GM18499 (cell line): ENCODE measurements at regions not wholly inside any gene's neighbourhood (a gene's known extent, or its start where the extent isn't known, plus 50 kb on each side); places are given as distances from the start of the nearest gene placed in this dataset.

Experiments used
- ATAC-seq: cut with Tn5 transposase; IDR thresholded peaks from one replicate; pipeline ENCODE4 v1.9.1; 2021; ENCODE audit warnings: moderate number of reproducible peaks; ENCODE audit not compliant: insufficient read depth, unreplicated experiment

- ATAC-seq: no peak
Observed at GRCh38 chr16:82567175-82567574, 59.6 kb upstream of the CDH13 start.

- no peak for ATAC-seq
Observed at GRCh38 chr16:82563401-82563800, 63.4 kb upstream of the CDH13 start.

DNA sequence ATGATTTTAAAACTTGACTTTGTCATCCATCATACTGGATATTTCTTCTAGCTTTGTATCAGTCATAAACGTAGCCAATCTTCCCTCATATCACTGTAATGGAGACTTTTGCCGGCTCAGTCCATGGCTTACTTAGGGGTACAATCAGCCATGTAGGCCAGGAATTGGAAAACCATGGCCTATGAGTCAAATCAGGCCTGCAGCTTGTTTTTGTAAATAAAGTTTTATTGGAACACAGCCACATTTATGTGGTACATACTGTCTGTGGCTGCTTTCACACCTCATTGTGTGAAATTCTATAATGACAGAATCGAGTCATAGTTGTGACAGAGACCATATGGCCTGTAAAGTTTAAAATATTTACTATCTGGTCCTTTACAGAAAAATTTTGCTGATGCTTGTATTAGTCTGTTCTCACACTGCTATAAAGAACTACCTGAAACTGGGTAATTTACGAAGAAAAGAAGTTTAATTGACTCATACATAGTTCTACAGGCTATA lies 64.5 kb upstream of the CDH13 start:
- no peak for ATAC-seq

DNA sequence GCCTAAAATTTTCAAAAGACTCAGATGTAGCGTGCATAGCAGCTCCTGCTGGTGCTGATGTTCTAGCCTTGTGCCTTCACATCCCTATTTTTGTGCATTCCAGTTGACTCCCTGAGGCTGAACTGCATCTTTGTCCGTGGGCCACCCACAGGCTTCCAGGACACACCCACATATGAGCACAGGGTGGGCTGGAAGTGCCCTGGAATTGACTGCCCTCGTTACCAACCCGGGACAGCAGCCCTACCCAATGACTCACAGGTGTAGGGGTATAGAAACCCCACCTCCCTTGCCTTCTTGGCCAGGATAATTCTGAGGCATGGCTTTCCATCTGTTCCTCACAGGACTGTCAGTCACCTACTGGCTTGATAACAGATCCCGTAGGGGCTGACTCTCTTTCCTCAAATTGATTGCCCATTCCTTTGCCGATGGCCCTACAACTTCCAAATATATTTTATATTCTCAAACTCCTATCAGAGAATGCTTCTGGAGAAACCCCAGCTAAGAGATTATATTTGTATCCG lies 65.9 kb upstream of the CDH13 start:
- ATAC-seq: no peak

DNA sequence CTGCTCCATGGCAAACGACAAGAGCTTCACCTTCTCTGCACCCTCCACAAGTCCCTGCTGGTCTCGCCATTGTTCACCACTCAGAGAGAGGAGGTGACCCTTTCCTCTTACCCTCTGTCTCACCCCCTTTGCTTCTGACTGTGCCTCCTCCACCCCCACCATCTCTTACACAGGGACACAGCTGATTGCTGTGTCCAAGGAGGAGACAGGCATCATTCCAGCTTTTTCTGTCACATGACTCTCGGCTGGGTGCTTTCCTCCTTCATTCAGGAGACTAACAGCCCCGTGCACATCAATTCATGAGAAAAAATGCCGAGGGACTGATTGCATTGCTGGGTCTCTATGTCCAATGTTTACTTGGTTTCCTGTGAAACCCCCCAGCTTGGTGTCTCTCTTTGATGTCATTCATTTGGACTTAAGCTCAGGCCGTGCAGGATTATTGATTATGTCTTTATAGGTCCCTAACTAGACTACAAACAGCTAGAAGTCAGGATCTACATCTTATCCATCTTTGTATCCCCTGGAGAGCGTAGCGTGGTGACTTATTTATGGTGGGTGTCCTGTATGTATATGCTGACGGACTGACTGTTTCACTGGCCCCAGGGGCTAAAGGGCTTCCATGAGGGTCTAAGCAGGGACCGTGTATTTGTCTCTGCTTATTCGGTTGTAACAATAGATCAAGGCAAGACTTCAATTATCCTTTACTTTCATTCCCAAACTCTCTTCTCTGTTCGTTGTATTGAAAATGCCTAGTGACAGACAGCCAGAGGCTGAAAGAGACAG lies 82.2 kb upstream of the CDH13 start:
- ATAC-seq: no peak

- ATAC-seq: no peak
Observed at GRCh38 chr16:82542714-82543113, 84.1 kb upstream of the CDH13 start.

DNA sequence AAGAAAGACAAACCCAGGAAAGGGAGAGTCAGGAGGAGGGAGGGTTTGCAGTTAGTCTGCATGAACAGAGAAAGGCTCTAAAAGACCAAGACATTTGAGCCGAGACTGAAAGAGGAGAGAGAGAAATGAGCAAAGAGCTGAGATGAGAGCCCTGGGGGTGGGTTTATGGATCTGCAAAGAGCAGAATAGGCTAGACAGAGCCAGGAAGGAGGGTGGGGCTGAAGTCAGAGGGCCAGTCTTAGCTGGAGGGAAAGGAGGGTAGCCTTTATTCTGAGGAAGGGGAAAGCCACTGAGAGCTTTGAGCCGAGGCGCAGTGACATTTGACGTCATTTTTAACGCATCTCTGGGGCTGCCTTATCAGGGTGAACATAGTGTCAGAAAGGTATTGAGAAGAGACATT lies 85.7 kb upstream of the CDH13 start:
- no peak for ATAC-seq

GRCh38 chr16:82535764-82536163 lies 91.0 kb upstream of the CDH13 start:
- no peak for ATAC-seq

DNA sequence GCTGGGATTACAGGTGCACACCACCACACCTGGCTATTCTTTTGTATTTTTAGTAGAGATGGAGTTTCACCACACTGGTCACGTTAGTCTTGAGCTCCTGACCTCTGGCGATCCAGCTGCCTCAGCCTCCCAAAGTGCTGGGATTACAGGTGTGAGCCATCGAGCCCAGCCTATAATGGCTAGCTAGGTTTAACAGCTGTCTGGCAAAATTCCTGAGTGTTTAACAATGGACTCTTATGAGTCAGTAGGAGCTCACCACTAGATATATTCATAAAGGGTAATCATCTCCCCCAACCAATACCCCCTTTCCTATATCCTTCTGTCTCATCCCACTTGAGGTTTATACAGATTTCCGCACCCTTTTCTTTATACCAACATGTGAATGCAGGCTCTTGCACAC lies 91.5 kb upstream of the CDH13 start:
- ATAC-seq: no peak

GRCh38 chr16:82533189-82533588 lies 93.6 kb upstream of the CDH13 start:
- ATAC-seq: no peak

DNA sequence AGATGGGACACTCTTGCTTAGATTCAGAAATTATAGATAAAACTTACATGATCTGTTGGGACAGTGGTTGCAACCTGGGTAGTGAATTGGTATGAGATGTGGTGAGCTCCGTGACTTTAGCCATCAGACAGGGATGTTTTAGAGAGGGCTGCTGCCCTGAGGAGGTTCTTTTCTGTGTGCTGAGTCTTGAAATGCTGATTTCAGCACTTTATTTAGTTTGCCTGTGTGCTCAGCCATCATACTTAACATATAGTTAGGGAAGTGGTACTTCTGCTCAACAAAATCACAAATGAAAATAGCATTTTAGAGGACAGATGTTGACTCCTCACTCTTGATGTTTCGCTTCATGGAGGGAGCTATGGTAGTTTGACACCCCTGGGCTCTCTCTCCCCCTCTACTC lies 95.9 kb upstream of the CDH13 start:
- no peak for ATAC-seq

DNA sequence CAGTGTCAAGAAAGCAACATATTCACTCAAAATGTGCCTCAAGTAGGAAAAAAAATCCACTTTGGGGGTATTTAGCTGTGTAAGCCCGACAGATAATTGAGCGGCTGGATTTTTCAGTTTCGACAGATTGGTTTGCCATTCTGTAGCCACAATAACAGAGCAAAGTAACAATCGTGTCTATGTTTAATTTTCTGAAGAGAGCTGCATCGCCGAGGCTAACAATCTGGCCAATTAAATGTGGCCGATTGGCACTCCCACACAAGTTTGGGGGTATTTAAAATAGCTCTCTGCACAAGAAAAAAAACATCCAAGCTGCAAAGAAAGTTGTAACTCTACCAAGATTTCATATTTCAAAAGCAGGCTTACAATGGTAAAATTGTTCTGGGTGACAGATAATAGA lies 99.7 kb upstream of the CDH13 start:
- no peak for ATAC-seq

- ATAC-seq: no peak
Observed at GRCh38 chr16:82524976-82525375, 101.8 kb upstream of the CDH13 start.

- no peak for ATAC-seq
Observed at GRCh38 chr16:82523815-82524214, 103.0 kb upstream of the CDH13 start.

GRCh38 chr16:82522026-82522425 lies 104.7 kb upstream of the CDH13 start:
- ATAC-seq: no peak

- ATAC-seq: no peak
Observed at GRCh38 chr16:82518811-82519210, 108.0 kb upstream of the CDH13 start.

DNA sequence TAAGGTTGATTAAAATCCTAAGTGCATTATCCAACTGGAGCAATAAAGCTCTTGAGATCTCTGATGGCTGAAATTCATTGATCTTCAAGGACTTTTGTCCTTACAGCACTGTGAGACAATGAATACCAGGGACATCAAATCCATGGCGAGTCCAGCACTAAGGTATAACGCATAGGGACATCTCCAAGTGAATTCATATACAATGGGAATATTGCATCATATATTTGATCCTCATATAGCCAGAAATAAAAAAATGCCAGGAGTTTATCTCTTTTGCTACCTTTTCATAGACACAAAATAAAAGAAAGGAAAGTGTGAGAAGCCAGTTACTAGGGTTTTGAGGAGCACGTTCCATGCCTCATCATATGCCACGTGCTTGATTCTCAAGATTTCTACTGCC lies 112.5 kb upstream of the CDH13 start:
- no peak for ATAC-seq

DNA sequence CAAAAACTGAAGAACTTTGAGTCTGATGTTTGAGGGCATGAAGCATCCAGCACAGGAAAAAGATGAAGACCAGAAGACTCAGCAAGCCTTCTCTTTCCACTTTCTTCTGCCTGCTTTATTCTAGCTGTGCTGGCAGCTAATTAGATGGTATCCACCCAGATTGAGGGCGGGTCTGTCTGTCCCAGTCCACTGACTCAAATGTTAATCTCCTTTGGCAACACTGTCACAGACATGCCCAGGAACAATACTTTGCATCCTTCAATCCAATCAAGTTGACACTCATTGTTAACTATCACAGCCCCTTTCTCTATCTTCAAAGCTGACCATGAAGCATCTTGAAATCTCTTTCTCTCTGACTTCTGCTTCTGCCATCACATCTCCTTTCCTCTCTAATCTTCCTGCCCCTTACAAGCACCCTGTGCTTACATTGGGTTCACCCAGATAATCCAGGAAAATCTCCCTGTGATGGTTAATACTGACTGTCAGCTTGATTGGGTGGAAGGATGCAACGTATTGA lies 115.9 kb upstream of the CDH13 start:
- ATAC-seq: no peak

DNA sequence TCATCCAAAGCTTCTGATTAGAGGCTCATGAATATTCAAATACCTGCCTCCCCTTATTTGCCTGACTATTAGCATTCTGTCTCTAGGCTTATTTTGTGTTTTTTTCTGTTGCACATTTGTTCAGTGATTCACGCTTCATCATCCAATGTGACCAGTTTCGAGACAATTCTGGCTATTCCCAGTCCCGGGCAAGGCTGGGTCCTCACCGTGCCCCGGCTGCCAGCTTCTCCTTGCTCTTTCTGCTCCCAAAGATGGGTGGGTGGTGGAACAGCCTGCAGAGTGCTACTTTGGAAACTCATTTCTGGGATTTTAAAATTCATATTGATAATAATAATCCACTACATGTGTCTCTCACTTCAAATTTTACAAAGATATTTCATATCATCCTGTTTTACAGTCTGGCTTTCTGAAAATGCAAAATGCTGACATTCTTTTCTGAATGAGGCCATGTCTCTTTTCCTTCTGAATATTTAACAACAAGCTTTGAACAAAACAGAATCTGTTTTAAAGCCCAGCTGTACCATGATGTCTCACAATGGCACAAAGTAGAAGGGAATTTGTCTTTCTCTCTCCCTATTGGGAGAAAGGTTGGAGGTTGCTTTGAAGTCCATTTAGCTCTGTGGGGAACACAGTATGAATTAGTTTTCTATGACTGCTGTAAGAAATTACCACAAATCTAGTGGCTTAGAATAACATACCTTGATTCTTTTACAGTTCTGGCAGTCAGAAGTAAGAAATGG lies 116.9 kb upstream of the CDH13 start:
- no peak for ATAC-seq

- no peak for ATAC-seq
Observed at GRCh38 chr16:82506692-82507670, 119.8 kb upstream of the CDH13 start.
